Tibial artery (tissue), 4 donors: ENCODE measurements at regions not wholly inside any gene's neighbourhood (a gene's known extent, or its start where the extent isn't known, plus 50 kb on each side); places are given as distances from the start of the nearest gene placed in this dataset.
"Not testable (repeated sequence)": the region's sequence is repeated elsewhere in the genome, so short reads cannot be mapped to it uniquely, and the experiment has no call there.

ENCODE experiments used
- DNase-seq, 2 donors: peaks; one replicate each; pipeline ENCODE4 v3.0.0-alpha.2; 2019
- H3K27ac ChIP-seq, 2 donors: fragments of 200-600 bp; sonication (generic) in 1 of 2; 1 replicate in 1 of 2; 2 replicates in 1 of 2; pipeline ENCODE4 v1.5.1; 2018 to 2019; ENCODE audit warnings: mild to moderate bottlenecking in 1 of 2
- H3K27me3 ChIP-seq, 2 donors: fragments of 200-600 bp; sonication (generic) in 1 of 2; one replicate each; pipeline versions ENCODE4 v1.5.1 to v1.6.0; 2016 to 2019
- H3K36me3 ChIP-seq, 3 donors: fragments of 200-600 bp; sonication (generic) in 2 of 3; one replicate each; pipeline ENCODE4 v1.5.1; 2016 to 2019; ENCODE audit warnings: mild to moderate bottlenecking in 2 of 3
- H3K4me1 ChIP-seq, 4 donors: fragments of 200-600 bp; sonication (generic) in 2 of 4; 1 replicate in 3 of 4; 2 replicates in 1 of 4; pipeline ENCODE4 v1.5.1; 2016 to 2019
- H3K4me3 ChIP-seq, 2 donors: fragments of 200-600 bp; sonication (generic) in 1 of 2; 1 replicate in 1 of 2; 2 replicates in 1 of 2; pipeline ENCODE4 v1.5.1; 2018 to 2019; ENCODE audit warnings: mild to moderate bottlenecking in 2 of 2
- H3K9me3 ChIP-seq, 3 donors: fragments of 200-600 bp; sonication (generic) in 1 of 3; one replicate each; pipeline ENCODE4 v1.5.1; 2016 to 2019
- intact Hi-C: fragments of 100-400 bp; cut with DNase I; formaldehyde crosslinking; loops from one replicate; pipeline ENCODE4 v1.15.0; 2023; ENCODE audit warnings: low total_unique reads
- TF ChIP-seq, protein P1 (sequence below), 2 experiments: fragments of 200-600 bp in 1 of 2; fragments of 450-650 bp in 1 of 2; IDR thresholded peaks; one replicate each; pipeline ENCODE4 v1.5.1; 2017 to 2019; ENCODE audit warnings: antibody characterized with exemption in 2 of 2, mild to moderate bottlenecking in 1 of 2, moderate library complexity in 1 of 2

DNA sequence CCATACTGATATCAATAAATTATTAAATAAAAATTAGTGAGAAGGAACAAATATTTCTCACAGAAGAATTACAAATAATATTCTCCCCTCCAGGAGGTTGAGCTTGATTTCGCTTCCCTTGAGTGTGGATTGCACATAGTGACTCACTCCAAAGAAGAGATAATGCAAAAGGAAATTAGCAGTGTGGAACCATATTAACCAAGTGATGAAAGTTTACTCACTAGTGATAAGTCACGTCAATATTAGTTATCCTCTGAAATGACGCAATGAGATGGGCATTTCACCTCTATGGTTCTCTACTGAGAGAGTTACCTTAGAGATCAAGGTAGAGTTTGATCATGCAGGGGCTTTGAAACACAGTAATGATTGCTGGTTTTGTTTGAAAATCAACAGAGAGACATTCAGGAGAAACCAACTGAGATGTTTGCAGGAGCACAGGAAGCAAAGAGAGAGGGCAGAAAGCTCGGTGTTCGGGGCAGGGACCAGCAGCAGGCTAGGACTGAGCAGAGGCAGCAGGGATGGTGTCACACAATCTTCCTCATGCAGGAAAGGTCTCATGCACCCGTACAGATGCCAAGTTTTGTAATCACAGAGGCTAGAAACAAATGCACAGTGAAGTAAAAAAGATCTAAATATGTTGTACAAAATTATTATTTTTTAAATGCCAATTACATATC is 634.5 kb downstream of the QKI start:
- TF ChIP-seq, protein P1, sequence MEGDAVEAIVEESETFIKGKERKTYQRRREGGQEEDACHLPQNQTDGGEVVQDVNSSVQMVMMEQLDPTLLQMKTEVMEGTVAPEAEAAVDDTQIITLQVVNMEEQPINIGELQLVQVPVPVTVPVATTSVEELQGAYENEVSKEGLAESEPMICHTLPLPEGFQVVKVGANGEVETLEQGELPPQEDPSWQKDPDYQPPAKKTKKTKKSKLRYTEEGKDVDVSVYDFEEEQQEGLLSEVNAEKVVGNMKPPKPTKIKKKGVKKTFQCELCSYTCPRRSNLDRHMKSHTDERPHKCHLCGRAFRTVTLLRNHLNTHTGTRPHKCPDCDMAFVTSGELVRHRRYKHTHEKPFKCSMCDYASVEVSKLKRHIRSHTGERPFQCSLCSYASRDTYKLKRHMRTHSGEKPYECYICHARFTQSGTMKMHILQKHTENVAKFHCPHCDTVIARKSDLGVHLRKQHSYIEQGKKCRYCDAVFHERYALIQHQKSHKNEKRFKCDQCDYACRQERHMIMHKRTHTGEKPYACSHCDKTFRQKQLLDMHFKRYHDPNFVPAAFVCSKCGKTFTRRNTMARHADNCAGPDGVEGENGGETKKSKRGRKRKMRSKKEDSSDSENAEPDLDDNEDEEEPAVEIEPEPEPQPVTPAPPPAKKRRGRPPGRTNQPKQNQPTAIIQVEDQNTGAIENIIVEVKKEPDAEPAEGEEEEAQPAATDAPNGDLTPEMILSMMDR (IDR thresholded peaks at IDR 0.05) = no peak
- DNase-seq = no peak
- intact Hi-C loops = no loop called here

DNA sequence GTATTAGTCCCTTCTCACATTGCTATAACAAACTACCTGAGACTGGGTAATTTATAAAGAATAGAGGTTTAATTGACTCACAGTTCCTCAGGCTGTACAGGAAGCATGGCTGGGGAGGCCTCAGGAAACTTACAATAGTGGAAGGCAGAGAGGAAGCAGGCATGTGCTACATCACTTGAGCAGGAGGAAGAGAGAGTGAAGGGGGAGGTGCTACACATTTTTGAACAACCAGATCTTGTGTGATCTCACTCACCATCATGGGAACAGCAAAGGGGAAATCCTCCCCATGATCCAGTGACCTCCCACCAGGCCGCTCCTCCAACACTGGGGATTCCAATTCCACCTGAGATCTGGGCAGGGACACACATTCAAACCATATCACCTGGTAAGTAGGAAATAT is 630.6 kb downstream of the QKI start:
- H3K27ac ChIP-seq = no peak overlapping the region
- H3K4me1 ChIP-seq = no peaks in the 10 kb centered on the region
- no peak overlapping the region for H3K4me3 ChIP-seq
- no peaks in the 10 kb centered on the region for H3K36me3 ChIP-seq
- TF ChIP-seq, protein P1 (IDR thresholded peaks at IDR 0.05) = no peak
- no peak for DNase-seq
- no peaks in the 10 kb centered on the region for H3K9me3 ChIP-seq
- intact Hi-C loops = no loop called here
- H3K27me3 ChIP-seq = peaks cover 0 to 2% of the 10 kb centered on the region in 2 donors

More for the DNA sequence above, 634.5 kb downstream of the QKI start:
- H3K36me3 ChIP-seq = no peaks in the 10 kb centered on the region
- H3K27ac ChIP-seq = no peak overlapping the region
- no peak overlapping the region for H3K4me3 ChIP-seq
- peaks cover 0 to 3% of the 10 kb centered on the region in 2 donors for H3K27me3 ChIP-seq
- no peaks in the 10 kb centered on the region for H3K9me3 ChIP-seq
- H3K4me1 ChIP-seq = no peaks in the 10 kb centered on the region

DNA sequence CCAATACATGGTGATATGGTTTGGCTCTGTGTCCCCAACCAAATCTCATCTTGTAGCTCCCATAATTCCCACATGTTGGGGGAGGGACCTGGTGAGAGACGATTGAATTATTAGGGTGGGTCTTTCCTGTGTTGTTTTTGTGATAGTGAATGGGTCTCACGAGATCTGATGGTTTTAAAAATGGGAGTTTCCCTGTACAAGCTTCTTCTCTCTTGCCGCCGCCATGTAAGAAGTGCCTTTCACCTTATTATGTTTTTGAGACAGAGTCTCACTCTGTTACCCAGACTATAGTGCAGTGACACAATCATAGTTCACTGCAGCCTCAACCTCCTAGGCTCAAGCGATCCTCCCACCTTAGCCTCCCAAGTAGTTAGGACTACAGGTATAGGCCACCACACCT is 629.1 kb downstream of the QKI start:
- H3K4me3 ChIP-seq, H3K9me3 ChIP-seq, H3K27ac ChIP-seq, H3K4me1 ChIP-seq, intact Hi-C loops, DNase-seq, H3K27me3 ChIP-seq, H3K36me3 ChIP-seq: not testable (repeated sequence)

DNA sequence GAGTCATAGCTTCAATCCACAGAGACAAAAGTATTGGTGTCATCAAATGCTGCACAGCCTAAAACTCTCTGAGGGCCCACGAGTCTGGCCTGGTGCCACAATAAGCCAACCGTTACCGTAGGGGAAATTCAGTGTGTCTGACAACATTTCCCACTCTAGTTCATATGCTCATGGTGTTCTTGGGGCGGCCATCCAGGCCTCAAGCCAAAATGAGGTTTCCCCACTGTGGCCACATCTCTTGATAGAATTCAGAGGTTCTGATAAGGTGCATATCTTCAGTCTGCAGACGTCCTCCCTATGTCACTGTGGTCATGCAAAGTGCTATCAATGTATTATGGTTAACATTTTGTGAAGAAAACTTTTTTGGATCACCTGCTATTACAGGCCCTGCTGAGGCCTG is 627.7 kb downstream of the QKI start:
- Histone ChIP-seq H3K9me3 (no peaks in the 10 kb centered on the region), H3K36me3 (no peaks in the 10 kb centered on the region), H3K27ac (no peak overlapping the region), H3K4me3 (no peak overlapping the region), H3K27me3 (peaks cover 0 to 2% of the 10 kb centered on the region in 2 donors), H3K4me1 (no peaks in the 10 kb centered on the region)
- DNase-seq = no peak
- intact Hi-C loops = no loop called here
- TF ChIP-seq, protein P1 (IDR thresholded peaks at IDR 0.05) = no peak

DNA sequence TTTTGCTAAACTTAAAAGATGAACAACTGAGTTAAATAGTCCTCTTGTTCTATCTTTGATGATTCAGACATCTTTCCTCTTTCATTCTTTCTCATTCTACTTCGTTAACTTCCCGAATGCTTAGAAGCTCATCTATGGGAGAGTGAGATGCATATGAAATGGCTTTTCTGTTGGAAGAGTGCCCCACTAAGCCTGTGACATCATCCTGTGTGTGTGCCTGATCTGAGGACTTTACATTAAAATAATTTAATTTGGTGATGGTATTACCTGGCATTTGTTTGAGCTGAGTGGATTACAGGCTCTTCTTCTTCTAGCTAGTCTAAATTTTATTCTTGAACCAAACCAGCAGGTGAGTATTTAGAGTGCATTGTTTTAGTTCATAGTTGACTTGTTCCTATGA is 626.5 kb downstream of the QKI start:
- no peaks in the 10 kb centered on the region for H3K36me3 ChIP-seq
- TF ChIP-seq, protein P1 (IDR thresholded peaks at IDR 0.05) = no peak
- no peak overlapping the region for H3K4me3 ChIP-seq
- intact Hi-C loops = no loop called here
- no peak for DNase-seq
- peaks cover 0 to 2% of the 10 kb centered on the region in 2 donors for H3K27me3 ChIP-seq
- no peaks in the 10 kb centered on the region for H3K4me1 ChIP-seq
- no peak overlapping the region for H3K27ac ChIP-seq
- H3K9me3 ChIP-seq = no peaks in the 10 kb centered on the region

DNA sequence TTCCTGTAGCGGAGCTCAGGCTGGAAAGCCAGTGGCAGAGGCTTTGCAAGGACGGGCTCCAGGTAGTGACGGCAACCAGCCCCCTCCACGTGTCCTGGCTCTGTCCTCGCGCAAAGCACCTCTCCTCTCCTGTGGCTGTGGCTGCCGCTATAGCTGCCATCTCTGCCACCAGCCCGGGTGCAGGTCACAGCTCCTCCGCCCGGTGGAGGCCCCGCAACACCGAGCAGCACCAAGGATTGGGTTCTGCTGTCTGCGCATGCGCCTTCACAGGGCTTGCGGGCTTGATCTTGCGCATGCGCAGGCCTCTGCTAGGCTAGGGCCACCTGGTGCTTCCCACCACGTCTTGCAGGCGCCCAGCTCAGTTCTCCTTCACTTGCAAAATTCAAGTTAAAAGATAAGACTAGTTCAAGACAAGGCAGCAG is 625.4 kb downstream of the QKI start:
- Histone ChIP-seq H3K36me3 (no peaks in the 10 kb centered on the region), H3K27me3 (peaks cover 0 to 2% of the 10 kb centered on the region in 2 donors), H3K9me3 (no peaks in the 10 kb centered on the region), H3K4me1 (no peaks in the 10 kb centered on the region), H3K27ac (no peak overlapping the region), H3K4me3 (no peak overlapping the region)
- intact Hi-C loops = no loop called here
- TF ChIP-seq, protein P1 (IDR thresholded peaks at IDR 0.05) = no peak
- no peak for DNase-seq
